ENCODE measurements at regions not wholly inside any gene's neighbourhood (a gene's known extent, or its start where the extent isn't known, plus 50 kb on each side); places are given as distances from the start of the nearest gene placed in this dataset.

- H2AK5ac ChIP-seq (ENCODE audit: low read length, severe bottlenecking) = no peak overlapping the region
- no peaks in the 10 kb centered on the region for H3K79me1 ChIP-seq (replicated peaks; ENCODE audit: low read length, poor library complexity, severe bottlenecking)
- no peak overlapping the region for H3K4me2 ChIP-seq (ENCODE audit: low read length, poor library complexity, severe bottlenecking)
- no peaks in the 10 kb centered on the region for H3K4me1 ChIP-seq (ENCODE audit: control insufficient read depth, insufficient read depth, low read depth, low read length)
- no peak overlapping the region for H3K18ac ChIP-seq (ENCODE audit: low read depth in 1 of 2, low read length in 2 of 2)
- H3K27me3 ChIP-seq (ENCODE audit: control insufficient read depth in 1 of 2, insufficient read depth in 1 of 2, low read length in 2 of 2) = no peaks in the 10 kb centered on the region
- no peak overlapping the region for H2BK5ac ChIP-seq (ENCODE audit: low read depth, low read length, poor library complexity, severe bottlenecking)
- H3K4ac ChIP-seq (ENCODE audit: low read depth in 1 of 2, low read length in 2 of 2) = no peak overlapping the region
- H3K27ac ChIP-seq (ENCODE audit: low read length, poor library complexity, severe bottlenecking) = no peak overlapping the region
- H3K23ac ChIP-seq (ENCODE audit: low read length in 2 of 2) = no peak overlapping the region
- no peak overlapping the region for H4K91ac ChIP-seq (ENCODE audit: low read length)
- H2BK15ac ChIP-seq (ENCODE audit: low read depth, poor library complexity, severe bottlenecking) = no peak overlapping the region
- no peak overlapping the region for H2BK120ac ChIP-seq (ENCODE audit: low read depth, low read length)
- H4K8ac ChIP-seq (ENCODE audit: low read length) = no peak overlapping the region
- no peak overlapping the region for H2BK12ac ChIP-seq (ENCODE audit: low read length in 2 of 2)
- no peak for DNase-seq
- H3K36me3 ChIP-seq (ENCODE audit: control insufficient read depth in 1 of 2, insufficient read depth in 2 of 2, low read depth in 1 of 2, low read length in 2 of 2) = no peaks in the 10 kb centered on the region
- no peak overlapping the region for H2AFZ ChIP-seq (ENCODE audit: low read depth, low read length)
- H3K9ac ChIP-seq (ENCODE audit: low read length) = no peak overlapping the region
- H3K14ac ChIP-seq (ENCODE audit: low read length in 2 of 2) = no peak overlapping the region
- H3K9me3 ChIP-seq (ENCODE audit: control insufficient read depth, low read length) = no peaks in the 10 kb centered on the region
- H3K4me3 ChIP-seq (ENCODE audit: insufficient read depth in 1 of 2, low read depth in 1 of 2, low read length in 2 of 2) = no peak overlapping the region
- WGBS = no CpG with 5 or more reads among the region's 1 CpG
Measured at GRCh38 chr1:199817266-199817665, 210.2 kb upstream of the NR5A2 start.

GRCh38 chr1:199821029-199821779 lies 206.3 kb upstream of the NR5A2 start:
- DNase-seq = no peak
- no peak overlapping the region for H3K23ac ChIP-seq (ENCODE audit: low read length in 2 of 2)
- WGBS = 82% methylated on average over 3 of the region's 4 CpGs

GRCh38 chr1:199832451-199832850 lies 195.1 kb upstream of the NR5A2 start:
- no peaks in the 10 kb centered on the region for H3K79me1 ChIP-seq (replicated peaks; ENCODE audit: low read length, poor library complexity, severe bottlenecking)
- H3K9ac ChIP-seq (ENCODE audit: low read length) = no peak overlapping the region
- no peak overlapping the region for H2AFZ ChIP-seq (ENCODE audit: low read depth, low read length)
- H3K14ac ChIP-seq (ENCODE audit: low read length in 2 of 2) = no peak overlapping the region
- H3K4me1 ChIP-seq (ENCODE audit: control insufficient read depth, insufficient read depth, low read depth, low read length) = peaks cover 1% of the 10 kb centered on the region
- no peak overlapping the region for H3K4ac ChIP-seq (ENCODE audit: low read depth in 1 of 2, low read length in 2 of 2)
- no peak overlapping the region for H2BK5ac ChIP-seq (ENCODE audit: low read depth, low read length, poor library complexity, severe bottlenecking)
- no peak overlapping the region for H3K18ac ChIP-seq (ENCODE audit: low read depth in 1 of 2, low read length in 2 of 2)
- H2BK15ac ChIP-seq (ENCODE audit: low read depth, poor library complexity, severe bottlenecking) = no peak overlapping the region
- H3K4me2 ChIP-seq (ENCODE audit: low read length, poor library complexity, severe bottlenecking) = no peak overlapping the region
- no peaks in the 10 kb centered on the region for H3K36me3 ChIP-seq (ENCODE audit: control insufficient read depth in 1 of 2, insufficient read depth in 2 of 2, low read depth in 1 of 2, low read length in 2 of 2)
- no peak overlapping the region for H3K23ac ChIP-seq (ENCODE audit: low read length in 2 of 2)
- peaks cover 10% of the 10 kb centered on the region for H3K9me3 ChIP-seq (ENCODE audit: control insufficient read depth, low read length)
- no peak overlapping the region for H2AK5ac ChIP-seq (ENCODE audit: low read length, severe bottlenecking)
- no peak for DNase-seq
- H2BK120ac ChIP-seq (ENCODE audit: low read depth, low read length) = no peak overlapping the region
- H2BK12ac ChIP-seq (ENCODE audit: low read length in 2 of 2) = no peak overlapping the region
- 78% methylated on average over 2 of the region's 2 CpGs for WGBS
- no peak overlapping the region for H3K27ac ChIP-seq (ENCODE audit: low read length, poor library complexity, severe bottlenecking)
- no peak overlapping the region for H4K91ac ChIP-seq (ENCODE audit: low read length)
- no peak overlapping the region for H3K4me3 ChIP-seq (ENCODE audit: insufficient read depth in 1 of 2, low read depth in 1 of 2, low read length in 2 of 2)
- H3K27me3 ChIP-seq (ENCODE audit: control insufficient read depth in 1 of 2, insufficient read depth in 1 of 2, low read length in 2 of 2) = no peaks in the 10 kb centered on the region
- H4K8ac ChIP-seq (ENCODE audit: low read length) = no peak overlapping the region

More at GRCh38 chr1:199821029-199821779, 206.3 kb upstream of the NR5A2 start:
- Histone ChIP-seq H3K9ac (ENCODE audit: low read length) (no peak overlapping the region), H3K4me3 (ENCODE audit: insufficient read depth in 1 of 2, low read depth in 1 of 2, low read length in 2 of 2) (no peak overlapping the region), H3K27me3 (ENCODE audit: control insufficient read depth in 1 of 2, insufficient read depth in 1 of 2, low read length in 2 of 2) (no peaks in the 10 kb centered on the region), H4K91ac (ENCODE audit: low read length) (no peak overlapping the region), H3K4ac (ENCODE audit: low read depth in 1 of 2, low read length in 2 of 2) (no peak overlapping the region), H3K4me2 (ENCODE audit: low read length, poor library complexity, severe bottlenecking) (no peak overlapping the region), H2AFZ (ENCODE audit: low read depth, low read length) (no peak overlapping the region), H2BK12ac (ENCODE audit: low read length in 2 of 2) (no peak overlapping the region), H3K18ac (ENCODE audit: low read depth in 1 of 2, low read length in 2 of 2) (no peak overlapping the region), H3K36me3 (ENCODE audit: control insufficient read depth in 1 of 2, insufficient read depth in 2 of 2, low read depth in 1 of 2, low read length in 2 of 2) (no peaks in the 10 kb centered on the region), H3K27ac (ENCODE audit: low read length, poor library complexity, severe bottlenecking) (no peak overlapping the region), H3K14ac (ENCODE audit: low read length in 2 of 2) (no peak overlapping the region), H2BK15ac (ENCODE audit: low read depth, poor library complexity, severe bottlenecking) (no peak overlapping the region), H2AK5ac (ENCODE audit: low read length, severe bottlenecking) (no peak overlapping the region), H2BK5ac (ENCODE audit: low read depth, low read length, poor library complexity, severe bottlenecking) (no peak overlapping the region), H2BK120ac (ENCODE audit: low read depth, low read length) (no peak overlapping the region), H4K8ac (ENCODE audit: low read length) (no peak overlapping the region), H3K79me1 (replicated peaks; ENCODE audit: low read length, poor library complexity, severe bottlenecking) (no peaks in the 10 kb centered on the region), H3K4me1 (ENCODE audit: control insufficient read depth, insufficient read depth, low read depth, low read length) (no peaks in the 10 kb centered on the region), H3K9me3 (ENCODE audit: control insufficient read depth, low read length) (peaks cover 12% of the 10 kb centered on the region)

- no peak overlapping the region for H2BK12ac ChIP-seq (ENCODE audit: low read length in 2 of 2)
- H3K18ac ChIP-seq (ENCODE audit: low read depth in 1 of 2, low read length in 2 of 2) = no peak overlapping the region
- no CpG with 5 or more reads among the region's 1 CpG for WGBS
- peaks cover 11% of the 10 kb centered on the region for H3K9me3 ChIP-seq (ENCODE audit: control insufficient read depth, low read length)
- H3K4me2 ChIP-seq (ENCODE audit: low read length, poor library complexity, severe bottlenecking) = no peak overlapping the region
- H3K23ac ChIP-seq (ENCODE audit: low read length in 2 of 2) = no peak overlapping the region
- H3K27ac ChIP-seq (ENCODE audit: low read length, poor library complexity, severe bottlenecking) = no peak overlapping the region
- no peak for DNase-seq
- no peak overlapping the region for H3K9ac ChIP-seq (ENCODE audit: low read length)
- no peaks in the 10 kb centered on the region for H3K79me1 ChIP-seq (replicated peaks; ENCODE audit: low read length, poor library complexity, severe bottlenecking)
- H3K14ac ChIP-seq (ENCODE audit: low read length in 2 of 2) = no peak overlapping the region
- no peak overlapping the region for H2BK120ac ChIP-seq (ENCODE audit: low read depth, low read length)
- no peak overlapping the region for H4K91ac ChIP-seq (ENCODE audit: low read length)
- H3K4me1 ChIP-seq (ENCODE audit: control insufficient read depth, insufficient read depth, low read depth, low read length) = no peaks in the 10 kb centered on the region
- H2BK5ac ChIP-seq (ENCODE audit: low read depth, low read length, poor library complexity, severe bottlenecking) = no peak overlapping the region
- no peak overlapping the region for H2BK15ac ChIP-seq (ENCODE audit: low read depth, poor library complexity, severe bottlenecking)
- H2AK5ac ChIP-seq (ENCODE audit: low read length, severe bottlenecking) = no peak overlapping the region
- H3K36me3 ChIP-seq (ENCODE audit: control insufficient read depth in 1 of 2, insufficient read depth in 2 of 2, low read depth in 1 of 2, low read length in 2 of 2) = no peaks in the 10 kb centered on the region
- H4K8ac ChIP-seq (ENCODE audit: low read length) = no peak overlapping the region
- no peak overlapping the region for H3K4ac ChIP-seq (ENCODE audit: low read depth in 1 of 2, low read length in 2 of 2)
- H2AFZ ChIP-seq (ENCODE audit: low read depth, low read length) = no peak overlapping the region
- no peaks in the 10 kb centered on the region for H3K27me3 ChIP-seq (ENCODE audit: control insufficient read depth in 1 of 2, insufficient read depth in 1 of 2, low read length in 2 of 2)
- H3K4me3 ChIP-seq (ENCODE audit: insufficient read depth in 1 of 2, low read depth in 1 of 2, low read length in 2 of 2) = no peak overlapping the region
Measured at GRCh38 chr1:199834711-199835110, 192.8 kb upstream of the NR5A2 start.

All from mesenchymal stem cell (in vitro differentiated cells and primary cell).